Pons (tissue), 1 donor: ENCODE measurements at regions not wholly inside any gene's neighbourhood (a gene's known extent, or its start where the extent isn't known, plus 50 kb on each side); places are given as distances from the start of the nearest gene placed in this dataset.

Source experiments
- DNase-seq: peaks from one replicate; pipeline ENCODE4 v3.0.0-alpha.2; 2016; ENCODE audit warnings: low spot score

DNA sequence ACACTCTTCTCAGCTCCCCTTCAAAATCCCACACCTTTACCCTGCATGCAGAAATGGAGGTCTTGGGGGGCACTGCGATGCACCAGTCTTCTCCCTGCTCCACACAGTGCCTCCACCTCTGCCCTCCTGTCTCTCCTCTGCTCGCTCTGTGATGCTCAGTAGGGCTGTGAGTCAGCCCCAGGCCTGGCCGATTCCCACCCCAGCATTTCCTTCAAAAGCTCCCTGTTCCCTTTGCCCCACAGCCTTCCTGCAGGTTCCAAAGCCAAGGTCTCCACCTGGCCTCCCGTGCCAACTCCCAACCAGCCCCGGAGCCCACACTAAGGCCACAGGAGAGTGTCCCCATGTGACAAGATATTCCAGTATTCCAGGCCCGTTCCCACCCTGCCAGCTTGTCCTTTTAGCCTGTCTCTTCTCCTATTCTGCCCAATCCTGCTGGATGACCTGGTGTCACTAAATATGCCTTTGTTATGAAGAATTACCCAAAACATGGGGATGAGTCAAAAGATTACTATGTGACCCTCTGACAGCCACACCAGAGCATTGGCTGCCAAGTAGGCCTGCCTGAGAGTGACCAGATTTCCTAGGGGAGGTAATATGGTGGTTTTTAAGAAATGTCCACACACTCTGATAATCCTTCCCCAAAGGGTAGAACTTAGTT lies 118.9 kb upstream of the NXT1 start:
- no peak for DNase-seq

GRCh38 chr20:23230766-23231385 lies 119.7 kb upstream of the NXT1 start:
- no peak for DNase-seq

DNA sequence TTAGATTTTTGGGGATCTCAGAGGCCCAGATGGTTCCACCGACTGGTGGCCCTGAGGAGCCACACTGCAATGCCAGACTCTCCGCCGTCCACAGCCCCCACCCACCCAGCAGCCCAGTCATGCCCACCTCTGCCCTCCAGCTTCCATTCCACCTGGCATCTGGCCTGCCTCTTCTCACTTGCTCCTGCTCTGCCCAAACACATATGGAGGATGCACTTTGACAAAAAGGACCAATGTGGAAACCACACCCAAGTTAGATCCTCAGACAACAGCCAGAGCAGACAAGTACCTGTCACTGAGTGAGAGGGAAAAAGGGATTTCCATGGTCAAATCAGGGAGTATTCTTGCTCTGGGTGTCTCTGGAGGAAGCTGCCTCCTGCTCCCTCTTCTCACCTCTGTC lies 120.6 kb upstream of the NXT1 start:
- DNase-seq, result no peak

DNA sequence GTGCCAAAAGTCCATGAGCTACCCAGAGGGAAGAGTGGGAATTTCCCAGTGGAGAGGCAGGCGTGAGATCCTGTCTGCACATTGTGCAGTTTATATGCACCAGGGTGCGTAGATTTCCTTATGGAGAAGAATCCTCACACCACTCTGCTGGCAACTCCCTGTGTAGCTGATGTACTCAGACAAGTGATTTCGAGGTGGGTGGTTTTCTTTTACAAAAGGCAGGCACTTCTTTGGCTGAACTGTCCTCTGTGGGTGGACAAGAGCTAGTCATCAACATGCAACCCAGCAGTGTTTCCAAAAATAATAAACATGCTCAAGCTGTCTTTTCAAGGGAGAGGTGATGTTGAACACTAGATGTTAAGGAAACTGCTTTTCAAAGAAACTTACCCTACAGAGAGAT lies 121.7 kb upstream of the NXT1 start:
- no peak for DNase-seq

GRCh38 chr20:23227976-23228375 lies 122.6 kb upstream of the NXT1 start:
- no peak for DNase-seq

DNA sequence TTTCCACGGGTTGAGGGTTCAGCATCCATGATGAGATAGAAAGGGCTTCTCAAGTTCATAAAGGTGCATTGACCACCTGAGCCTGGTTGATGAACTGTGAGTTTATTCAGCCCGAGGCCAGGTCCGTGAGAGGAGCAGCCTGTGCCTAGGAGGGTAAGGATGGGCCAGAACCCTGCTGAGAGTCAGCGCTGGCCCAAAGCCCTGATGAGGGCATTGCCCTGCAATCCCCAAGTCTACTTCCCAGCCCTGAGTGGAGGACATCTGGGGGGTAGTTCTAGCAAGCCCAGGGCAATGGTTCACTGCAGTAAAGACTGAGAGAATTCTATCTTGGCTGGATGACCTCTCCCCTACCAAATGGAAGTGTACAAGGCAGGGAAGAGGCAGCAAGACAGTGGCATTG lies 123.3 kb upstream of the NXT1 start:
- no peak for DNase-seq

DNA sequence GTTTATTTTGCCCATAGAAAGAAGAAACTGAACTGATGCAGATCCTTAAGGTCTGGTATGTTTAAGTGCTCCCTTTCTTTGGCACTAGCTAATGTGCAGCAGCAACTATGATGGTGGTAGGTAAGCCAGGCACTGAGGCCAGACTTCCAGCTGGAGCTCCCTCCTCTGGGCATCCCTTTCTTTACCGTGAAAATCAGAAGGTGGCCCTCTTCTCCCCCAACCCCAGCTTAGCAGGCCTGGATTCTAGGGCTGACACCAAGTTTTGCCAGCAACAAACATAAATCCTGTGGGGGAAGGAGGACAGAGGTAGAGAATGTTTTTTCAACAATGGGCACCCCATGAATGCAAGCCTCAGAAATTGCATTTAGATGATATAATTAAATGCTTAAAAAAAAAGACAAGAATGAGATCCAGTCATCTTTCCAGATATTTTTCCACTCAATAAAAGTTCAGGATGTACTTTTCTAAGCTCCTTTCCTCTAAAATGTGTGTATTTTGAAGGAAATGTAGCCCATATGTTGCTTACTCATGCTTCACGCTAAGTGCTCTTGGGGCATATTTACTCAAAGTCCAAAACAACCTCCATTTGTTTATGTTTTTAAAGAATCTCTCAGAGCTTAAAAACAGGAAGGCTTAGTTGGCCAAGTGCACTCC lies 123.9 kb upstream of the NXT1 start:
- DNase-seq, result no peak

GRCh38 chr20:23225407-23226060 lies 125.1 kb upstream of the NXT1 start:
- DNase-seq, result peak; percentile 72

- no peak for DNase-seq
Measured at GRCh38 chr20:23224806-23225205, 125.8 kb upstream of the NXT1 start.

GRCh38 chr20:23223908-23224580 lies 126.5 kb upstream of the NXT1 start:
- DNase-seq, result no peak

DNA sequence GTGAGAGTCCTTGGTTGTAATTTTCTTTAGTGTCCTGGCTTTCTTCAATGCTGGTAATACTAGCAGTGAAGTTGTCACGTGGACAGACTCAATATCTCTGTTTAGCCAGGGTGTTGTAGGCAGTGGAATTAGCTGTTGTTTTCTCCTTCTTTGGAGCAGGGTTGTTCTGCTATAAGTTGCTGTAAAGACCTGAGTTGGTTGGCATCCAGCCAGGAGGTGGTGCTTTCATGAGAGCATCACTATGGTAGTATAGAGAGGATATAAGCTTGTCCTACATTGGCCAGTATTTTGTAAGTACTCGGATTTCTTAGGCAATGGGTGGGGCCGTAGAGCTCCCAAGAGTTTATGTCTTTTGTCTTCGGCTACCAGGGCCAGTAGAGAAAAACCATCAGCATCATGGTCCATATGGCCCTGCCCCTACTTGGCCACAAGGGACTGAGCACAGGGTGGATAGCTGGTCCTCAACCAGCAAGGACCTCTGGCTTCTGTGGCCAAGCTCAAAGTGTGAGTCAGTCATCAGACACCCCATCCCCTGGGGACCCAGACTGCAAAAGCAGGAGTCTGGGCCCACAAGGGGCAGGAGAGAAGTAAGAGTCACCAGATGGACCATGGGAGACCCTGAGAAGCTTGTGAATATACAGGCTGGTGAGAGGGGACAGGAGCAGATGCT lies 127.9 kb upstream of the NXT1 start:
- DNase-seq, result no peak

- no peak for DNase-seq
Measured at GRCh38 chr20:23217023-23217422, 130.9 kb upstream of the CD93 start.

GRCh38 chr20:23215344-23215995 lies 129.3 kb upstream of the CD93 start:
- DNase-seq, result no peak

GRCh38 chr20:23214903-23215302 lies 128.8 kb upstream of the CD93 start:
- DNase-seq, result no peak

- no peak for DNase-seq
Measured at GRCh38 chr20:23212464-23212995, 126.4 kb upstream of the CD93 start.

GRCh38 chr20:23212011-23212410 lies 125.9 kb upstream of the CD93 start:
- DNase-seq, result no peak

DNA sequence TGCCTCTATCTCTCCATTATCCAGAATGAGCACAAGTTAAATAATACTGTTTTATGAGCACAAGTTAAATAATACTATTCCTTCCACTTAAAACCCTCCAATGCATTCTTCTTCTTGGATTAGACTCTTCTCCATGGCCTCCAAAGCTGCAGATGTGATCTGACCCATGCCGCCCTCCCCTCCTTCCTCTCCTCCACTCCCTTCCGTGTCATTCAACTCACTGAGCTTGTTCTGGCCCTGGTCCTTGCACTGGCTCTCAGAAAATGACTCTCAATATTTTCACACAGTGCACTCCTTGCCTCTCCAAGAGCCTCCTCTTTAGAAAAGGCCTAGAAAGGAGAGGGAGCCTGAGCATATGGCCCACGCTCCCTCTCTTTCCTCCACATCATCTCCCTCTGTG lies 125.0 kb upstream of the CD93 start:
- no peak for DNase-seq

- DNase-seq, result no peak
Measured at GRCh38 chr20:23207826-23208540, 121.9 kb upstream of the CD93 start.

- no peak for DNase-seq
Measured at GRCh38 chr20:23206995-23207394, 120.9 kb upstream of the CD93 start.

GRCh38 chr20:23206061-23206460 lies 119.9 kb upstream of the CD93 start:
- DNase-seq, result no peak
